HCT116 (cell line): ENCODE measurements at regions not wholly inside any gene's neighbourhood (a gene's known extent, or its start where the extent isn't known, plus 50 kb on each side); places are given as distances from the start of the nearest gene placed in this dataset.

Source experiments
- ATAC-seq: fragments of 200-7000 bp; cut with Tn5 transposase; 2 replicates; pipeline ENCODE4 v1.9.1; 2020; ENCODE audit warnings: mild to moderate bottlenecking, moderate library complexity
- BruUV-seq: library from RNA; stranded (reverse); fragments of 400-500 nt; replicated peaks from 2 replicates; lab custom pipeline; 2021; lab: Mats Ljungman, UMichigan
- CTCF ChIA-PET: fragments of 300-600 bp; sonication (Branson Sonifier 250); formaldehyde crosslinking; loops from one replicate; lab custom pipeline; 2021; ENCODE audit warnings: antibody characterized with exemption; lab: Charles Lee
- POLR2A ChIA-PET: fragments of 300-600, 350-600 bp; sonication (Branson Sonifier 250); formaldehyde crosslinking; loops from one replicate; lab custom pipeline; 2021; ENCODE audit warnings: antibody characterized with exemption; lab: Charles Lee
- RAD21 ChIA-PET, 2 experiments: fragments of 300-600 bp; sonication (Branson Sonifier 250); formaldehyde crosslinking; loops; one replicate each; lab custom pipeline; 2023; ENCODE audit warnings: low total read pairs in 2 of 2; ENCODE audit not compliant: uncharacterized antibody in 2 of 2, unreplicated experiment in 2 of 2, low non-redundant PET in 1 of 2; lab: Charles Lee
- DNase-seq: peaks from one replicate; pipeline ENCODE4 v3.0.0-alpha.2; 2010; ENCODE audit warnings: low read depth, low spot score
- H2AFZ ChIP-seq: fragments of 200-600 bp; shearing (Covaris generic), sonication (generic); 2 replicates; pipeline ENCODE4 v1.6.1; 2017; ENCODE audit warnings: low read depth, mixed run types, mixed read lengths, antibody characterized with exemption, low read length; ENCODE audit not compliant: poor library complexity, severe bottlenecking
- H3K27ac ChIP-seq: 2 replicates; pipeline ENCODE4 v1.5.1; 2012; ENCODE audit warnings: low read depth, low read length
- H3K27me3 ChIP-seq: fragments of 200-600 bp; sonication (generic); 2 replicates; pipeline ENCODE4 v1.6.1; 2016; ENCODE audit warnings: mixed run types, low read length, mixed read lengths; ENCODE audit not compliant: insufficient read depth
- H3K36me3 ChIP-seq, 2 experiments: fragments of 200-500 bp in 1 of 2; fragments of 200-600 bp in 1 of 2; sonication (Bioruptor generic) in 1 of 2; sonication (generic) in 1 of 2; 2 replicates each; pipeline versions ENCODE4 v1.5.1 to v1.6.1; 2014 to 2016; ENCODE audit warnings: low read length in 2 of 2, inconsistent platforms in 1 of 2, mixed read lengths in 1 of 2, mixed run types in 1 of 2; ENCODE audit not compliant: insufficient read depth in 2 of 2, control insufficient read depth in 1 of 2
- H3K4me1 ChIP-seq, 2 experiments: fragments of 200-600 bp in 1 of 2; sonication (generic) in 1 of 2; 2 replicates each; pipeline versions ENCODE4 v1.5.1 to v1.6.1; 2012 to 2017; ENCODE audit warnings: low read length in 2 of 2, inconsistent platforms in 1 of 2, mild to moderate bottlenecking in 1 of 2, mixed read lengths in 1 of 2, mixed run types in 1 of 2, moderate library complexity in 1 of 2; ENCODE audit not compliant: insufficient read depth in 2 of 2, control insufficient read depth in 1 of 2
- H3K4me2 ChIP-seq: fragments of 200-600 bp; sonication (generic); 2 replicates; pipeline ENCODE4 v1.6.1; 2017; ENCODE audit warnings: mixed run types, low read length, mixed read lengths
- H3K4me3 ChIP-seq, 2 experiments: fragments of 200-600 bp in 1 of 2; sonication (generic) in 1 of 2; replicated peaks in 1 of 2; 2 replicates each; pipeline ENCODE4 v1.5.1; 2011 to 2016; ENCODE audit warnings: low read length in 2 of 2, control low read depth in 1 of 2, low read depth in 1 of 2, mild to moderate bottlenecking in 1 of 2, mixed read lengths in 1 of 2, mixed run types in 1 of 2
- H3K79me2 ChIP-seq: fragments of 200-600 bp; sonication (generic); 2 replicates; pipeline ENCODE4 v1.6.1; 2017; ENCODE audit warnings: mild to moderate bottlenecking, mixed run types, low read length, moderate library complexity, mixed read lengths; ENCODE audit not compliant: insufficient read depth
- H3K9ac ChIP-seq: fragments of 200-600 bp; sonication (generic); 2 replicates; pipeline ENCODE4 v1.6.1; 2016; ENCODE audit warnings: low read length, mixed read lengths
- H3K9me2 ChIP-seq: fragments of 200-600 bp; sonication (generic), shearing (Covaris generic); 2 replicates; pipeline ENCODE4 v1.6.1; 2017; ENCODE audit warnings: mixed run types, mild to moderate bottlenecking, moderate library complexity; ENCODE audit not compliant: insufficient read depth
- H3K9me3 ChIP-seq, 2 experiments: fragments of 200-500 bp in 1 of 2; fragments of 200-600 bp in 1 of 2; sonication (Bioruptor generic) in 1 of 2; sonication (generic) in 1 of 2; 2 replicates each; pipeline ENCODE4 v1.6.1; 2014 to 2017; ENCODE audit warnings: low read length in 2 of 2, mixed read lengths in 2 of 2, inconsistent platforms in 1 of 2, low read depth in 1 of 2, mild to moderate bottlenecking in 1 of 2, mixed run types in 1 of 2, moderate library complexity in 1 of 2; ENCODE audit not compliant: control insufficient read depth in 1 of 2, insufficient read depth in 1 of 2
- H4K20me1 ChIP-seq: fragments of 200-600 bp; sonication (generic), shearing (Covaris generic); 2 replicates; pipeline ENCODE4 v1.6.1; 2017; ENCODE audit warnings: mixed run types, mild to moderate bottlenecking, moderate library complexity; ENCODE audit not compliant: insufficient read depth
- ATF3 ChIP-seq: IDR thresholded peaks from 2 replicates; pipeline ENCODE4 v1.6.1; 2012
- CTCF ChIP-seq, 3 experiments: fragments of 200-600 bp in 1 of 3; sonication (generic) in 1 of 3; IDR thresholded peaks in 2 of 3; conservative IDR thresholded peaks in 1 of 3; 2 replicates each; pipeline ENCODE4 v1.5.1; 2012 to 2017; ENCODE audit warnings: low read depth in 2 of 3, low read length in 2 of 3, antibody characterized with exemption in 1 of 3, borderline replicate concordance in 1 of 3, control low read depth in 1 of 3, mild to moderate bottlenecking in 1 of 3, mixed read lengths in 1 of 3, mixed run types in 1 of 3, moderate library complexity in 1 of 3; ENCODE audit not compliant: insufficient read depth in 1 of 3
- ELF1 ChIP-seq: IDR thresholded peaks from 2 replicates; pipeline ENCODE4 v1.6.1; 2012; ENCODE audit warnings: low read depth, borderline replicate concordance
- EZH2 ChIP-seq: fragments of 200-600 bp; sonication (generic); IDR thresholded peaks from 2 replicates; pipeline ENCODE4 v1.6.1; 2017; ENCODE audit warnings: antibody characterized with exemption, mixed run types
- FOSL1 ChIP-seq: IDR thresholded peaks from 2 replicates; pipeline ENCODE4 v1.6.1; 2012; ENCODE audit warnings: low read depth
- MAX ChIP-seq: IDR thresholded peaks from 2 replicates; pipeline ENCODE4 v1.6.1; 2012
- POLR2A ChIP-seq: IDR thresholded peaks from 2 replicates; pipeline ENCODE4 v1.7.0; 2011; ENCODE audit warnings: borderline replicate concordance; ENCODE audit not compliant: insufficient read depth, insufficient read length; ENCODE audit errors: extremely low read depth
- POLR2AphosphoS5 ChIP-seq: IDR thresholded peaks from 2 replicates; pipeline ENCODE4 v1.6.1; 2011; ENCODE audit warnings: mild to moderate bottlenecking, low read depth, low read length, moderate library complexity
- RAD21 ChIP-seq: IDR thresholded peaks from 2 replicates; pipeline ENCODE4 v1.6.1; 2012; ENCODE audit warnings: low read depth, mild to moderate bottlenecking
- REST ChIP-seq: IDR thresholded peaks from 2 replicates; pipeline ENCODE4 v1.6.1; 2012; ENCODE audit warnings: low read depth
- SIN3A ChIP-seq: IDR thresholded peaks from 2 replicates; pipeline ENCODE4 v1.6.1; 2012; ENCODE audit warnings: low read depth
- SP1 ChIP-seq: IDR thresholded peaks from 2 replicates; pipeline ENCODE4 v1.6.1; 2012; ENCODE audit warnings: low read depth
- SRF ChIP-seq: IDR thresholded peaks from 2 replicates; pipeline ENCODE4 v1.6.1; 2012; ENCODE audit warnings: low read depth
- TCF7L2 ChIP-seq: IDR thresholded peaks from 2 replicates; pipeline ENCODE4 v1.7.0; 2011; ENCODE audit warnings: borderline replicate concordance, inconsistent platforms; ENCODE audit not compliant: insufficient read depth, insufficient read length; ENCODE audit errors: extremely low read depth
- YY1 ChIP-seq: IDR thresholded peaks from 2 replicates; pipeline ENCODE4 v1.6.1; 2011; ENCODE audit warnings: low read length, low read depth, moderate library complexity, mild to moderate bottlenecking; ENCODE audit not compliant: insufficient replicate concordance; ENCODE audit errors: extremely low read depth
- ZBTB33 ChIP-seq: IDR thresholded peaks from 2 replicates; pipeline ENCODE4 v1.6.1; 2011; ENCODE audit warnings: mild to moderate bottlenecking, low read length, moderate library complexity; ENCODE audit not compliant: insufficient replicate concordance; ENCODE audit errors: extremely low read depth
- ZFX ChIP-seq: fragments of 450-650 bp; IDR thresholded peaks from 2 replicates; pipeline ENCODE4 v1.6.1; 2017
- intact Hi-C: fragments of 100-400 bp; cut with micrococcal nuclease; formaldehyde crosslinking; loops from 2 replicates; pipeline ENCODE4 v1.10.0; 2022

- DNase-seq (no peak), ATAC-seq (no peak)
- Histone ChIP-seq H3K4me2 (no peak overlapping the region), H3K79me2 (no peaks in the 10 kb centered on the region), H3K36me3 (no peaks in the 10 kb centered on the region), H3K9me2 (no peaks in the 10 kb centered on the region), H3K9me3 (no peaks in the 10 kb centered on the region), H3K4me1 (no peaks in the 10 kb centered on the region), H3K27me3 (no peaks in the 10 kb centered on the region), H3K27ac (no peak overlapping the region), H3K4me3 (no peak overlapping the region), H4K20me1 (no peaks in the 10 kb centered on the region), H3K9ac (no peak overlapping the region), H2AFZ (no peak overlapping the region)
- POLR2A ChIA-PET, result no interaction called here
- no TSS peak for BruUV-seq
- CTCF ChIA-PET, result no interaction called here
- RAD21 ChIA-PET, result no interaction called here
- no peak for TF ChIP-seq EZH2
- no peak for TF ChIP-seq TCF7L2
- TF ChIP-seq MAX, result no peak
- TF ChIP-seq CTCF (IDR thresholded peaks at IDR 0.05 in 2 of 3, conservative IDR thresholded peaks at IDR 0.05 in 1 of 3; ENCODE audit: borderline replicate concordance in 1 of 3, insufficient read depth in 1 of 3, low read depth in 2 of 3, low read length in 2 of 3), result no peak
- TF ChIP-seq SRF, result no peak
- no peak for TF ChIP-seq YY1
- TF ChIP-seq REST, result no peak
- TF ChIP-seq FOSL1, result no peak
- TF ChIP-seq ZBTB33, result no peak
- no peak for TF ChIP-seq SP1
- TF ChIP-seq POLR2A, result no peak
- TF ChIP-seq ATF3, result no peak
- no peak for TF ChIP-seq SIN3A
- TF ChIP-seq ZFX, result no peak
- TF ChIP-seq RAD21, result no peak
- no peak for TF ChIP-seq POLR2AphosphoS5
- TF ChIP-seq ELF1, result no peak
- TF ChIP-seq, all 23 proteins: peak for 0
- intact Hi-C loops, result no loop called here
Measured at GRCh38 chr6:133012774-133013173, 198.4 kb downstream of the RPS12 start.
